Suprapubic skin (tissue), 3 donors: ENCODE measurements at regions not wholly inside any gene's neighbourhood (a gene's known extent, or its start where the extent isn't known, plus 50 kb on each side); places are given as distances from the start of the nearest gene placed in this dataset.

Source experiments
- CTCF ChIP-seq, 2 donors: fragments of 200-600 bp in 1 of 2; fragments of 450-650 bp in 1 of 2; sonication (generic) in 1 of 2; IDR thresholded peaks; one replicate each; pipeline ENCODE4 v1.5.1; 2016 to 2019; ENCODE audit warnings: antibody characterized with exemption in 2 of 2, mild to moderate bottlenecking in 1 of 2, moderate library complexity in 1 of 2
- EP300 ChIP-seq: sonication (generic); formaldehyde crosslinking; IDR thresholded peaks from one replicate; pipeline ENCODE4 v1.6.1; 2017; ENCODE audit warnings: antibody characterized with exemption
- POLR2A ChIP-seq, 2 donors: fragments of 450-650 bp; IDR thresholded peaks; one replicate each; pipeline ENCODE4 v1.6.1; 2017; ENCODE audit warnings: antibody characterized with exemption in 2 of 2, mild to moderate bottlenecking in 2 of 2, moderate library complexity in 2 of 2

GRCh38 chr4:176425035-176425434 is 105.3 kb downstream of the SPCS3 start:
- TF ChIP-seq CTCF (IDR thresholded peaks at IDR 0.05) (no peak), EP300 (no peak), POLR2A (IDR thresholded peaks at IDR 0.05) (no peak)
